ENCODE measurements at regions not wholly inside any gene's neighbourhood (a gene's known extent, or its start where the extent isn't known, plus 50 kb on each side); places are given as distances from the start of the nearest gene placed in this dataset.

- ATAC-seq = no peak
Measured at GRCh38 chr12:63036216-63036973, 101.4 kb upstream of the PPM1H start.

GRCh38 chr12:63034601-63035000, 99.7 kb upstream of the PPM1H start:
- Mint-ChIP-seq H3K27me3 (peaks cover 2% of the 10 kb centered on the region), H3K9me3 (no peaks in the 10 kb centered on the region), H3K4me1 (ENCODE audit: low read depth) (no peaks in the 10 kb centered on the region), H3K4me3 (no peak overlapping the region), H3K36me3 (ENCODE audit: low read depth) (no peaks in the 10 kb centered on the region), H3K27ac (no peak overlapping the region)
- intact Hi-C loops (cut with micrococcal nuclease) = no loop called here
- TF ChIP-seq CTCF (IDR thresholded peaks at IDR 0.05) = no peak
- ChIA-PET CTCF (interaction anchor here (0.8 to 1.3 kb wide), 3 partner anchors 10 to 42 kb away, joined by 3 to 4 read pairs (median 4); no protein-coding TSS in a partner anchor), POLR2A (no interaction called here)
- ATAC-seq = no peak
- DNase-seq = no peak

More at GRCh38 chr12:63036216-63036973, 101.4 kb upstream of the PPM1H start:
- intact Hi-C loops (cut with micrococcal nuclease) = no loop called here
- POLR2A ChIA-PET = no interaction called here
- H3K27me3 Mint-ChIP-seq = peaks cover 2% of the 10 kb centered on the region
- TF ChIP-seq CTCF (IDR thresholded peaks at IDR 0.05) = no peak
- H3K9me3 Mint-ChIP-seq = no peaks in the 10 kb centered on the region
- no peak for DNase-seq
- no peaks in the 10 kb centered on the region for H3K4me1 Mint-ChIP-seq (ENCODE audit: low read depth)
- H3K4me3 Mint-ChIP-seq = no peak overlapping the region
- no peaks in the 10 kb centered on the region for H3K36me3 Mint-ChIP-seq (ENCODE audit: low read depth)
- CTCF ChIA-PET = no interaction called here
- H3K27ac Mint-ChIP-seq = no peak overlapping the region

- POLR2A ChIA-PET = no interaction called here
- ATAC-seq = no peak
- intact Hi-C loops (cut with micrococcal nuclease) = no loop called here
Measured at GRCh38 chr12:63029676-63030075, 94.7 kb upstream of the PPM1H start.

GRCh38 chr12:63028951-63029350, 94.0 kb upstream of the PPM1H start:
- H3K36me3 Mint-ChIP-seq (ENCODE audit: low read depth) = no peaks in the 10 kb centered on the region
- H3K9me3 Mint-ChIP-seq = no peaks in the 10 kb centered on the region
- ATAC-seq (no peak), DNase-seq (no peak)
- no peak overlapping the region for H3K27ac Mint-ChIP-seq
- CTCF ChIA-PET = no interaction called here
- TF ChIP-seq CTCF (IDR thresholded peaks at IDR 0.05) = no peak
- H3K4me1 Mint-ChIP-seq (ENCODE audit: low read depth) = no peaks in the 10 kb centered on the region
- POLR2A ChIA-PET = no interaction called here
- H3K4me3 Mint-ChIP-seq = no peak overlapping the region
- H3K27me3 Mint-ChIP-seq = peaks cover 6% of the 10 kb centered on the region
- intact Hi-C loops (cut with micrococcal nuclease) = no loop called here

More at GRCh38 chr12:63029676-63030075, 94.7 kb upstream of the PPM1H start:
- CTCF ChIA-PET = no interaction called here
- no peak for TF ChIP-seq CTCF (IDR thresholded peaks at IDR 0.05)
- Mint-ChIP-seq H3K36me3 (ENCODE audit: low read depth) (no peaks in the 10 kb centered on the region), H3K4me3 (no peak overlapping the region), H3K27ac (no peak overlapping the region), H3K9me3 (no peaks in the 10 kb centered on the region), H3K27me3 (peaks cover 6% of the 10 kb centered on the region), H3K4me1 (ENCODE audit: low read depth) (no peaks in the 10 kb centered on the region)
- no peak for DNase-seq

- Mint-ChIP-seq H3K9me3 (no peaks in the 10 kb centered on the region), H3K27ac (no peak overlapping the region), H3K36me3 (ENCODE audit: low read depth) (no peaks in the 10 kb centered on the region), H3K4me3 (no peak overlapping the region), H3K4me1 (ENCODE audit: low read depth) (no peaks in the 10 kb centered on the region), H3K27me3 (peaks cover 8% of the 10 kb centered on the region)
- ChIA-PET POLR2A (interaction anchor here (1.7 kb wide), 1 partner anchor 49 kb away, joined by 3 read pairs; no protein-coding TSS in a partner anchor), CTCF (interaction anchor here (0.8 kb wide), 1 partner anchor 10 kb away, joined by 4 read pairs; no protein-coding TSS in a partner anchor)
- no peak for ATAC-seq
- no peak for TF ChIP-seq CTCF (IDR thresholded peaks at IDR 0.05)
- DNase-seq = no peak
- intact Hi-C loops (cut with micrococcal nuclease) = no loop called here
Measured at GRCh38 chr12:63025116-63025515, 90.2 kb upstream of the PPM1H start.
